SJSA1 (cell line): ENCODE measurements at regions not wholly inside any gene's neighbourhood (a gene's known extent, or its start where the extent isn't known, plus 50 kb on each side); places are given as distances from the start of the nearest gene placed in this dataset.

Source experiments
- DNase-seq, 2 experiments: peaks; one replicate each; pipeline ENCODE4 v3.0.0-alpha.2; 2015 to 2020; ENCODE audit warnings: low spot score in 2 of 2, low read depth in 1 of 2
- H3K27ac ChIP-seq: fragments of 250-450 bp; sonication (Bioruptor Pico); 2 replicates; pipeline ENCODE4 v1.5.1; 2020; ENCODE audit warnings: mild to moderate bottlenecking, moderate library complexity
- H3K27me3 ChIP-seq: fragments of 250-450 bp; sonication (Bioruptor Pico); replicated peaks from 2 replicates; pipeline ENCODE4 v1.5.1; 2020; ENCODE audit warnings: mild to moderate bottlenecking, moderate library complexity
- H3K36me3 ChIP-seq: fragments of 250-450 bp; sonication (Bioruptor Pico); 2 replicates; pipeline ENCODE4 v1.5.1; 2020; ENCODE audit warnings: mild to moderate bottlenecking
- H3K4me1 ChIP-seq: fragments of 250-450 bp; sonication (Bioruptor Pico); replicated peaks from 2 replicates; pipeline ENCODE4 v1.6.1; 2021; ENCODE audit warnings: mild to moderate bottlenecking
- H3K4me3 ChIP-seq: fragments of 250-450 bp; sonication (Bioruptor Pico); 2 replicates; pipeline ENCODE4 v1.5.1; 2020; ENCODE audit warnings: mild to moderate bottlenecking
- H3K9me3 ChIP-seq: fragments of 250-450 bp; sonication (Bioruptor Pico); replicated peaks from 2 replicates; pipeline ENCODE4 v1.5.1; 2020; ENCODE audit warnings: mild to moderate bottlenecking

DNA sequence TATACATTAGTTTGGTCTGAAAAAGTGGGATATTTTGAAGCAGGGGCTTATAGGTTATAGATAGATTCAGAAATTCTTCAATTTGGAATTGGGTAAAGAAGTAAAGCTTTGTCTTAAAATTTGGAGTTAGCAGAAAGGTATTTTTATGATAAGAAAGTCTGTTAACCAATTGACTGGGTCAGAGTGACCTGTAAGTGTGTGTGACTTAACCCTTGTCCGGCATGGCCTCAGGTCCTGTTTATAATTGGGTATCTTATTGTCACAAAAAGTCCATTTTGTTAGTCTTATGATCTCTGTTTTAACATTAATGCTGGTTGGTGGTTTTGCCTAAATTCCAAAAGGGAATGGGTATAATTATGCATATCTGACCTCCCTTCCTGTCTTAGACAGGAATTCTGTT, 444.2 kb upstream of the NAALADL2 start:
- H3K4me1 ChIP-seq, result no peaks in the 10 kb centered on the region
- no peaks in the 10 kb centered on the region for H3K9me3 ChIP-seq
- H3K27ac ChIP-seq, result no peak overlapping the region
- no peaks in the 10 kb centered on the region for H3K36me3 ChIP-seq
- no peaks in the 10 kb centered on the region for H3K27me3 ChIP-seq
- no peak overlapping the region for H3K4me3 ChIP-seq
- no peak for DNase-seq

DNA sequence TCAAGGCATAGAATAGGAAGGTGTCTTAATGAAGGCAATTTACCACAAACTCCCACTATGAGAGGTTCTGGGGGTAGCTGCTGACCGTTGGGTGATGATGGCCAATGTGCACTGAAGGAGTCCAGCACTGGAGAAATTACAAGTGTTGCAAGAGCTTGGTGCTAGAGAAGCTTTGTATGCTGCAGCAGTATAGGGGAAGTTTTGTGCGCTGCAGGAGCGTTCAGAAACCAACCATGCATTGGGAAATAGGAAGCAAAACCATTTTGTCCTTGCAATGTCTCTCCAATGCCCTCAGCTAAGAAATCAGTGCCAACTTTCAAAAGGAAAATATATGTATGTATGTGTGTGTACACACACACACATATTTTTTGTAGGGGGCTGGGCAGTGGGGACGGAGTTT, 441.6 kb upstream of the NAALADL2 start:
- DNase-seq, result no peak
- no peak overlapping the region for H3K4me3 ChIP-seq

DNA sequence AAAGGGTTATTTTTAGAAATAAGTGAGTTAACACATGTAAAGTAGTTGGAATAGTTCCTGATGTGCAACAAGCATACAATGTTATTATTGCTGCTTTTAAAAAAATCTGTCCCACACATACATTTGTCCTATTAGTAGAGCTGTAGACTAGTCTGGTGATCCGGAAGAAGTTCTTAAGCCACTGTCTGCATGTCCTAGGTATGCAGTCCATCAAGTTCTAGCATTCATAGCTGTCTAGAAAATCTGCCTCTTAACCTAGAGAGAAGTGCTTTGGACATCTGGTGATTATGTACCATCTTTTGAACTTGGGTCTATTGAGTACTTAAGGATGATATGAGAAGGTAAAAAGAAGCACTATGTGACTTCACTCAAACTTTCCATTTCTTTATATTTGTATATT, 439.9 kb upstream of the NAALADL2 start:
- Histone ChIP-seq H3K4me1 (no peaks in the 10 kb centered on the region), H3K27me3 (no peaks in the 10 kb centered on the region), H3K36me3 (no peaks in the 10 kb centered on the region), H3K9me3 (no peaks in the 10 kb centered on the region), H3K4me3 (no peak overlapping the region), H3K27ac (no peak overlapping the region)
- DNase-seq, result no peak

More for the DNA sequence above, 441.6 kb upstream of the NAALADL2 start:
- Histone ChIP-seq H3K27ac (no peak overlapping the region), H3K36me3 (no peaks in the 10 kb centered on the region), H3K27me3 (no peaks in the 10 kb centered on the region), H3K4me1 (no peaks in the 10 kb centered on the region), H3K9me3 (no peaks in the 10 kb centered on the region)

DNA sequence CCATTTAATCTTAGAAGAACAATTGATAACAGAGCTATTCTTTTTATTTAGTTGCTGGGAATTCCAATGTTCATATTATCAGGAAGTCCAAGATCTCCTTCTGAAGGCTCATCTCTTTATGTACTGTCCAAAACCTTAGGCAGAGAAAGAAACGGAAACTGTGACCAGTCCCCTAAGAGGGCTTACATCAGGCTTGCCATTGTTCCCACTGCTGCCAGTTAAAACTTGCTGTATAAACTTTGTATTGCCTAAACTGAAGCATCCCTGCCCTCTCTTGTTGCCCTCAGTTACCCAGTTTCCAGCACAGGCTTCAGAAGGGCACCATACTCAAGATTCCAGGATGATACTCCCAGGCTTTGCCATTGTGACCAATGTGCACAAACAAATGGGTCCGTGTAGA, 435.2 kb upstream of the NAALADL2 start:
- no peak overlapping the region for H3K4me3 ChIP-seq
- no peaks in the 10 kb centered on the region for H3K27me3 ChIP-seq
- no peaks in the 10 kb centered on the region for H3K36me3 ChIP-seq
- no peak for DNase-seq
- no peaks in the 10 kb centered on the region for H3K9me3 ChIP-seq
- no peak overlapping the region for H3K27ac ChIP-seq
- H3K4me1 ChIP-seq, result no peaks in the 10 kb centered on the region

DNA sequence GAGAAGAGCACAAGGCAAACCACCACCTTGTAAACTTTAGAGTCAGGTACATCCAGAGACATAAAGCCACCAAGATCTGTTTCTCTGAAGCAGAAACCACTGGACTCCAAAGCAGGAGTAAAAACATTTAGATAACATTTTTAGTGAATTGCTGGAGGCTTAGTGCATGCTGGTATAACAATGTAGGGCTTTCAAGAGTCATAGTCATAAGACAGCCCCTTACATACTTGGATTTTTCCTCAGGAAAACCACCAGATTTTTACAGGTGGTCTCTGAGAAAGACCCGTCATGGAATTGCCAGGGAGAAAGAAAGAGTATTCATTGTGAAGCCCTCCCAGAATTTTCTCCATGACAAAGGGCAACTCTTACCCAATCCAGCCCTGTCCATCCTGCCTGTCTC, 434.5 kb upstream of the NAALADL2 start:
- Histone ChIP-seq H3K9me3 (no peaks in the 10 kb centered on the region), H3K4me1 (no peaks in the 10 kb centered on the region), H3K27ac (no peak overlapping the region), H3K4me3 (no peak overlapping the region), H3K36me3 (no peaks in the 10 kb centered on the region), H3K27me3 (no peaks in the 10 kb centered on the region)
- no peak for DNase-seq

GRCh38 chr3:174425422-174425821, 433.7 kb upstream of the NAALADL2 start:
- no peak overlapping the region for H3K4me3 ChIP-seq
- H3K27ac ChIP-seq, result no peak overlapping the region
- no peaks in the 10 kb centered on the region for H3K4me1 ChIP-seq
- H3K36me3 ChIP-seq, result no peaks in the 10 kb centered on the region
- H3K9me3 ChIP-seq, result no peaks in the 10 kb centered on the region
- DNase-seq, result no peak
- no peaks in the 10 kb centered on the region for H3K27me3 ChIP-seq

GRCh38 chr3:174430986-174431385, 428.1 kb upstream of the NAALADL2 start:
- Histone ChIP-seq H3K36me3 (no peaks in the 10 kb centered on the region), H3K4me3 (no peak overlapping the region), H3K4me1 (no peaks in the 10 kb centered on the region), H3K27me3 (no peaks in the 10 kb centered on the region), H3K27ac (no peak overlapping the region), H3K9me3 (no peaks in the 10 kb centered on the region)
- no peak for DNase-seq

DNA sequence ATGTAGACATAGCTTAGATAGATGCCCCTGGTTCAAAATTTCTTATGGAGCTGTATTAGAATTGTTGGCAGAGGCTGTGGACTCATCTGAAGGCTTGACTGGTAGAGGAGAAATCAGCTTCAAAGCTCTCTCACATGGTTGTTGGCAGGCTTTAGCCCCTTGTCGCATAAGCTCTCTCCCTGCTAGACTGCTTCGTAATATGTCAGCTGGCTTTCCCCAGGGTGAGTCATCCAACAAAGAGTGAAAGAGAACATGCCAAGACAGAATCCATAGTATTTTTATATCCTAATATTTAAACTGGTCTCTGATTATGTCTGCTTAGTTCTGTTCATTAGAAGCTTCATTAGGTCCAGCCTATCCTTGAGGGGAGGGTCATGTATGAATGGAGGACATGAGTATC, 427.4 kb upstream of the NAALADL2 start:
- Histone ChIP-seq H3K27ac (no peak overlapping the region), H3K9me3 (no peaks in the 10 kb centered on the region), H3K27me3 (no peaks in the 10 kb centered on the region), H3K4me3 (no peak overlapping the region), H3K36me3 (no peaks in the 10 kb centered on the region), H3K4me1 (no peaks in the 10 kb centered on the region)
- no peak for DNase-seq

DNA sequence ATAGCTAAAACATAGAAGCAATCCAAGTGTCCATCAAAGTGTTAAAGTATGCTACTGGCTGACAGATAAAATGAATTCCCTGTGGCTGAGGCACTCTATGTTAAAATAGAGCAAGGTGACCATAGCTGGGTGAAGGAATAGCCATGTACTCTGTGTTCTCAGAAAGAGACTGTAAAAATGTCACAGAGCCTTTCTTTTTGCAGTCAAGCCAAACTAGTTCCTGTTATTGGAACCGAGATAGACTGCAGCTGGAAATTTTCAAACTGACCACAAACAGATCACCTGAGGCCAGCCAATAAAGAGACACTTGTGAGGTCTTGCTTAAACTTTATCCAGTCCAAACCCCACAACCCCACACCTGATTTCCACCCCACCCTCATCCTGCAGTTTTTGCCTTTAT, 422.8 kb upstream of the NAALADL2 start:
- Histone ChIP-seq H3K27me3 (no peaks in the 10 kb centered on the region), H3K27ac (no peak overlapping the region), H3K4me1 (peaks cover 14% of the 10 kb centered on the region), H3K4me3 (no peak overlapping the region), H3K36me3 (peaks cover 6% of the 10 kb centered on the region), H3K9me3 (no peaks in the 10 kb centered on the region)
- DNase-seq, result no peak

GRCh38 chr3:174438501-174439145, 420.5 kb upstream of the NAALADL2 start:
- DNase-seq, result peak in 1 of 2 experiments; percentile 47
- Histone ChIP-seq H3K27ac (peak overlapping the region; percentile 99), H3K9me3 (no peaks in the 10 kb centered on the region), H3K4me1 (peaks cover 22% of the 10 kb centered on the region), H3K27me3 (no peaks in the 10 kb centered on the region), H3K4me3 (peak overlapping the region; percentile 92), H3K36me3 (peaks cover 6% of the 10 kb centered on the region)

DNA sequence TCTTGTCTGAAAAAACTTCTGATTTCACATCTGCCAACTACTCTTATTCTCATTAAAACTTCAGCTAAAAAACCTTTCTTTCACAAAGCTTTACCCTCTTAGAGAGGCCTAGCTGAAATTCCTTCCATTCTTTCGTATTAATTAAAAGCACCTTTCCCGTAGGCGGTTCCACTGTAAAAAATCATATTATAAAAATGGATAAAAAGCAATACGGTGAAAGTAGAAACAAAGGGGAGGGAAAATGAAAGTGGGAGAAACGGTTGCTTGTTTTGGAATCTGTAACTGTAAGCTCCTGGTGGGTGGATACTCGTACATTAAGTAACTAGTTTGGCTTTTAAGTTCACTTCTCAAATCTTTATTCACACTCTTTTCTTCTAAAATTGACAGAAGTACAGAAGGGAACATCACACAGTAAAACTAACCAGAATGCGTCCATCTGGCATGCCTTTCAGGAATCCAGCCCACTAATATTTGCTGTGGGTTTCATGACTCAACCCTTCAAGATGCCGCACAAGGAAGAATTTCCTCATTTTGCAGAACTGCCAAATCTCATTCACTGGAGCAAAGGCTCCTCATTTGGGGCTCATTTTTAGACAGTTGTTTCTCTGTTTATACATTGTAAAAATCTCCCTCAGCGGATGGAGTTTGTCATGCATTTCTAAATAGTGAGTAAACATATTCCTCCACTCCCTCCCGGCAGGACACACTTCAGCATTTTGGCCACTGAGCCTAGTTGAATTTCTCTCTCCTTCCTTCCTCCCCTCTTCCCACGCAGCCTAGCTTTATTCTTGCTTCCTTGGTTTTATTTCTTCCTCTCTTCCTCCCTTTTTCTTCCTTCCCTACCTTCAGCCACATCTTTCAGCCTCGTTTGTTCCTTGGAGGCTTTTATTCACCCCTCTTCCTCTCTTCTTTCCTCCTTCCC, 419.5 kb upstream of the NAALADL2 start:
- Histone ChIP-seq H3K36me3 (peaks cover 6% of the 10 kb centered on the region), H3K4me3 (peak overlapping the region; percentile 92), H3K27ac (peak overlapping the region; percentile 99), H3K4me1 (peaks cover 22% of the 10 kb centered on the region), H3K27me3 (no peaks in the 10 kb centered on the region), H3K9me3 (no peaks in the 10 kb centered on the region)
- DNase-seq, result peak; percentile 80 to 93

- H3K9me3 ChIP-seq, result no peaks in the 10 kb centered on the region
- peaks cover 6% of the 10 kb centered on the region for H3K36me3 ChIP-seq
- peaks cover 22% of the 10 kb centered on the region for H3K4me1 ChIP-seq
- H3K27ac ChIP-seq, result peak overlapping the region; percentile 99
- DNase-seq, result no peak
- peak overlapping the region; percentile 92 for H3K4me3 ChIP-seq
- no peaks in the 10 kb centered on the region for H3K27me3 ChIP-seq
Observed at GRCh38 chr3:174440253-174440701, 418.9 kb upstream of the NAALADL2 start.

DNA sequence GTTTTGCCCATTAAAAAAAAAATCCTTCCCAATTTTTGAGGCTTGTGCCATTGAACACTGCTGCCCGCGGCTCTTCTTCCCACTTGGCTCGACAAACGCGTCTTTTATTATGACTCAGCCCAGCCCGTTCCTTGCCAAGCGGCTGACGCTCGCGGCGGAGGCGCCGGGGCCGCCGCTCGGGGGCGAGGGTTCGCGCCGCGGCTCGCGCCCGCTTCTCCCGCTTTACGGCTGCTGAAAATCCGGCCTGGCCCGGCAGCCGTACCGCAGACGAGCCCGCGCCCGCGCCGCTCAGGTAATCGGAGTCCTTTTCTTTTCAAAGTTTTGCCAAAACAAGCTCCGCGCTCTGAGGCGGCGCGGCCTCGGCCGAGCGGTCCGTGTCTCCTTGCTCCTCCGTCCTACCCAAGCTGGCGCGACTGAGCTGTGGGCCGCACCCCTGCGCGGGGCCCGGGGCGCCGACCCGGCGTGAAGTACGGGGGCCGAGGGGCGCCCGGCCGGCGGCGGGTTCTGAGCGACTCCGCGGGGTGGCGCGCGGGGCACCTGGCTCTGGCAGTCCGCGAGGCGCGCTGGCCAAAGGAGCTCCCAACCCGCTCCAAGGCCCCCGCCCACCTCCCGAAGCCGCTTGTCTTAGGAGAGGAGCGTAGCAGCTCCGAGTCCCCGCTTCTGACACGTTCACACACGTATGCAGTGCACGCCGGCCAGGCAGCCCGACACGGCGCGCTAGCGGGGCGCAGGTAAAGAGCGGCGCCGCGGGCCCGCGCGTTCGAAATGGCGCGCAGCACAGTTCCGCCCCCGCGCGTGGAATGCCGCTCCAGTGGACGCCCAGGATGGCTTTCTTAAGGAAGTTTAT, 418.2 kb upstream of the NAALADL2 start:
- DNase-seq, result peak; percentile 84 to 88
- Histone ChIP-seq H3K4me3 (peak overlapping the region; percentile 92), H3K27me3 (no peaks in the 10 kb centered on the region), H3K9me3 (no peaks in the 10 kb centered on the region), H3K36me3 (peaks cover 6% of the 10 kb centered on the region), H3K27ac (peak overlapping the region; percentile 99), H3K4me1 (peaks cover 22% of the 10 kb centered on the region)
